SJSA1 (cell line): ENCODE measurements at regions not wholly inside any gene's neighbourhood (a gene's known extent, or its start where the extent isn't known, plus 50 kb on each side); places are given as distances from the start of the nearest gene placed in this dataset.

Experiments used
- DNase-seq, 2 experiments: peaks; one replicate each; pipeline ENCODE4 v3.0.0-alpha.2; 2015 to 2020; ENCODE audit warnings: low spot score in 2 of 2, low read depth in 1 of 2
- H3K27ac ChIP-seq: fragments of 250-450 bp; sonication (Bioruptor Pico); 2 replicates; pipeline ENCODE4 v1.5.1; 2020; ENCODE audit warnings: mild to moderate bottlenecking, moderate library complexity
- H3K27me3 ChIP-seq: fragments of 250-450 bp; sonication (Bioruptor Pico); replicated peaks from 2 replicates; pipeline ENCODE4 v1.5.1; 2020; ENCODE audit warnings: mild to moderate bottlenecking, moderate library complexity
- H3K36me3 ChIP-seq: fragments of 250-450 bp; sonication (Bioruptor Pico); 2 replicates; pipeline ENCODE4 v1.5.1; 2020; ENCODE audit warnings: mild to moderate bottlenecking
- H3K4me1 ChIP-seq: fragments of 250-450 bp; sonication (Bioruptor Pico); replicated peaks from 2 replicates; pipeline ENCODE4 v1.6.1; 2021; ENCODE audit warnings: mild to moderate bottlenecking
- H3K4me3 ChIP-seq: fragments of 250-450 bp; sonication (Bioruptor Pico); 2 replicates; pipeline ENCODE4 v1.5.1; 2020; ENCODE audit warnings: mild to moderate bottlenecking
- H3K9me3 ChIP-seq: fragments of 250-450 bp; sonication (Bioruptor Pico); replicated peaks from 2 replicates; pipeline ENCODE4 v1.5.1; 2020; ENCODE audit warnings: mild to moderate bottlenecking

DNA sequence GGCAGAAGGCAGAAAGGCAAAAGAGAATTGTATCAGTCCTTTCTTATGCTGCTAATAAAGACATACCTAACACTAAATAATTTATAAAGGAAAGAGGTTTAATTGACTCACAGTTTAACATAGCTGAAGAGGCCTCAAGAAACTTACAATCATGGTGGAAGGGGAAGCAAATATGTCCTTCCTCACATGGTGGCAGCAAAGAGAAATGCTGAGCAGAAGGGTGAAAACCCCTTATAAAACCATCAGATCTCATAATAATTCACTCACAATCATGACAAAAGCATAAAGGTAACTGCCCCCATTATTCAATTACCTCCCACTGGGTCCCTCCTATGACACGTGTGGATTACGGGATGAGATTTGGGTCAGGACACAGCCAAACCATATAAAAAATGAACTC lies 312.5 kb upstream of the PTGER4 start:
- Histone ChIP-seq H3K27me3 (no peaks in the 10 kb centered on the region), H3K36me3 (no peaks in the 10 kb centered on the region), H3K4me1 (no peaks in the 10 kb centered on the region), H3K9me3 (peaks cover 2% of the 10 kb centered on the region; the same call in 1 of the 2 replicates), H3K4me3 (no peak overlapping the region), H3K27ac (no peak overlapping the region)
- DNase-seq = no peak

DNA sequence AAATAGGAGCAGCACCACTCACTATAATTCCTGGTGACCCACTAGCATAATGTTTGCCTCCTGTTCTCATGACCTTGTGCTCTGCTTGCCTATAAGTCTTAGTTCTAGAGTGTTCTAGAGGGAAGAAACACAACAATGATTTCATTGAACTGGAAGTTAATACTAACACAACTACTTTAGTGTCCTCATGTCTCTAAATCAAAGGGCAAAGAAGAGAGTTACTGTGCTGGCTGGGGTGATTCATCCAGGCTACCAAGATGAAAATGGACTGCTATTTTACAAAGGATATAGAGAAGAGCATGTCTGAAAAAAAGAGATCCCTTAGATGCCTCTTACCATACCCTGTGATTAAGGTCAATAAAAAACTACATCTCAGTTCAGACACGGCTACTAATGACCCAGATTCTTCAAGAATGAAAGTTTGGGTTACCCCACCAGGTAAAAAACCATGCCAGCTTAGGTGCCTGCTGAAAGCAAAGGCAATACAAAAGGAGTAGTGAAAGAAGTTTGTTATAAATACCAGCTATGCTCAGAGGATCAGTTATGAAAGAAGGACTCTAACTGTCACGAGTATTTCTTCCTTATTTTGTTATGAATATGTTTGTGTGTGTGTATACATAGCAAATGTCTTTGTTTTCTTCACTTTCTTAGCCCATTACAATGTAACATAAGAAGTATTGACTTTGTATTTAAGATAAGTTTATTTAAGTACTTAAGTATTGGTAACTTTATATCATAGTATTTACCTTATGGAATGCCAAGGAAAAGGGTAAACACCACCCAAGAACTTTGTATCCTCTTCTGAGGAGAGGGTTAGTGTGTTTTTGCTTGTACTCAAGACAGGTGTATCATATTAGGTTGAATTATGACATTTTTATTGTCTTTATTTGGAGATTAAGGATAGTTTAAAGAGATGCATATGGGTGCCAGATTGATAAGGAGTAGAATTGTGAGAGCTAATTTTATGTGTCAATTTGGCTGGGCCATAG lies 314.1 kb upstream of the PTGER4 start:
- no peak for DNase-seq

DNA sequence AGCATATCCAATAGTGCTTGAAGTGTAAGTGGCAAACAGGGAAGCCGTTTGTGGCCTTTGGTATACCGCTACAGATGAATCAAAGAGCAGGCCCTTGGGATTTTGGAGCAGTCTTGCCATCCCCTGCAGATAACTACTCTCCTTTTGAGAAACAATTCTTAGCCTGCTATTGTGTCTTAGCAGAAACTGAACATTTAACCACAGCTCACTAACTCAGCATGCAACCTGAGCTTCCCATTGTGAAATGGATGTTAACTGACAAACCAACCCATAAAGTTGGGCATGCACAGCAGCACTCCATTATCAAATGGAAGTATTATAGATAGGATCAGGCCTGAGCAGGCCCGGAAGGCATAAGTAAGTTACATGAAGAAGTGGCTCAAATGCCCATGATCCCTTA lies 315.3 kb upstream of the PTGER4 start:
- Histone ChIP-seq H3K27ac (no peak overlapping the region), H3K4me1 (no peaks in the 10 kb centered on the region), H3K9me3 (peaks cover 2% of the 10 kb centered on the region; the same call in 1 of the 2 replicates), H3K36me3 (no peaks in the 10 kb centered on the region), H3K27me3 (no peaks in the 10 kb centered on the region), H3K4me3 (no peak overlapping the region)
- DNase-seq = no peak

More for the DNA sequence above, 314.1 kb upstream of the PTGER4 start:
- Histone ChIP-seq H3K27me3 (no peaks in the 10 kb centered on the region), H3K9me3 (peaks cover 2% of the 10 kb centered on the region; the same call in 1 of the 2 replicates), H3K4me1 (no peaks in the 10 kb centered on the region), H3K27ac (no peak overlapping the region), H3K36me3 (no peaks in the 10 kb centered on the region), H3K4me3 (no peak overlapping the region)

DNA sequence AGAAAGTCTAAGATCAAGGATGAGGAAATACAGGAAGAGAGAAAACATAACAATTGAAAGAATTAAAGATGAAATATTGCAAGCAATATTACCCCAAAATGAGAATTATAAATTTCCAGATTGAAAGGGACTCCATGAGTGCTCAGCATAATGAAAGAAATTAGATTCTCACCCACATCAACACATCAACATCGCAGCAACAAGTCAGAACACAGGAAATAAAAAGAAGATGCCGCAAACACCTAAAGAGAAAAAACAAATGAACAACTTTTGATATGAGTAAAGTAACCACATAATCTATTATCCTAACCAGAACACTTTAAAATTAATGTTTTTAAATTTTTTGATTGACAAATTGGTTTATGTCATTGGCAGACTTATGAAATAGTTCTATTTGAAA lies 318.3 kb upstream of the PTGER4 start:
- H3K27me3 ChIP-seq = no peaks in the 10 kb centered on the region
- no peaks in the 10 kb centered on the region for H3K4me1 ChIP-seq
- H3K36me3 ChIP-seq = no peaks in the 10 kb centered on the region
- no peak overlapping the region for H3K4me3 ChIP-seq
- H3K27ac ChIP-seq = no peak overlapping the region
- no peak for DNase-seq
- H3K9me3 ChIP-seq = peaks cover 2% of the 10 kb centered on the region; the same call in 1 of the 2 replicates

DNA sequence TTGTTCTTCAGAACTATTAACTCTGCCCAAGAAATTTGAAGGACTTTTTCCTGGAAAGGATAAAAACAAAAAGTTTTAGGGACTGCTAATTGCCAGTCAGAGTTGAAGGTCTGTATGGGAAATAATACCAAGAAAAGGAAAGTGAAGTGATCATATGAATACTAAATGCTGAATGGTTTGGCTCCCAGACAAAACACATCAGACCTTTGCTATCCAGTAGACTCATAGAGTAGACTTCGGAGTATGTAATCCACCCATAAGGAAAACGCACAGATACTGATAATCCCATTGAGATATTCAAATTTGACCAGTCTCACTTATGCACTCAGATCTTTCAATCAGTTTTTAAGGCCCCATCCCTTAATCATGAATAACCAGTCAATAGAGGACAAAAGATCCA lies 319.0 kb upstream of the PTGER4 start:
- no peaks in the 10 kb centered on the region for H3K4me1 ChIP-seq
- no peaks in the 10 kb centered on the region for H3K27me3 ChIP-seq
- no peak overlapping the region for H3K27ac ChIP-seq
- H3K36me3 ChIP-seq = no peaks in the 10 kb centered on the region
- H3K9me3 ChIP-seq = peaks cover 2% of the 10 kb centered on the region; the same call in 1 of the 2 replicates
- DNase-seq = no peak
- H3K4me3 ChIP-seq = no peak overlapping the region

DNA sequence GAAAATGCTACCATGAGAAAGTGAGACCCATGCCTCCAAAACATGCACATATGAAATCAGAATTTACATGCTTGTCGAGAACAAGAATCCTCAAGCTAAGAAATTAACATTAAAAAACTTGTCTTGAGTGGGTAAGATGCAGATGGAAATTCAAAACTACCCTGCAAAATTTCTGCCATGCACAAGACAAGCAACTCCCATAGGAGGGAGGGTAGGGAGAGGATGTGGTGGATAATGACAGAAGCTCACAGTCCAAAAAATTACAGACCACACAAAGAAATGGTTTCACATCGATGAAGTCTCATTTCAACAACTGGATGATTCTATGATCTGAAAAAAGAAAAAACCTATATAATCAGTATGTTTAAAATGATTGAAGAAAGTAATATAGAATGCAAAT lies 319.9 kb upstream of the PTGER4 start:
- no peak overlapping the region for H3K4me3 ChIP-seq
- no peak for DNase-seq
- no peaks in the 10 kb centered on the region for H3K4me1 ChIP-seq
- H3K27me3 ChIP-seq = no peaks in the 10 kb centered on the region
- H3K27ac ChIP-seq = no peak overlapping the region
- 0 out of 2 replicates have a peak, but pooled peaks cover 2% of the 10 kb centered on the region for H3K9me3 ChIP-seq
- no peaks in the 10 kb centered on the region for H3K36me3 ChIP-seq

DNA sequence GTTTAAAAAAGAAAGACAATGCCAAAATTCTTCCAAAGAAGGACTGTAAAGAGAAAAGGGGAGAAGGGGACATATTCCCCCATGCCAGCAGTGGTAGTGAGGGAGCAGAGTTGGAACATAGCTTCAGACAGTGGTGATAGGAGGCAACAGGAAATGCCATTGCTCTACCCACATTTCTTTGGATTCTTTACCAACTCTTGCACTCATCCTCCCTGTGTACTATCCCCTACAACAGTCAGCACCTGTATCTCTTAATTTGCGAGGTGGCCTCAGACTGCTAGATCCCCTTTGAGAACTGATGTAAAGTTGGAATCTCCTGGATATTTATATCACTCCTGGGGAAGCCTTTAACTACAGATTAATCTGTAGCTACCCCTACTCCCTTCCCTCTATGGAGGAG lies 320.6 kb upstream of the PTGER4 start:
- H3K9me3 ChIP-seq = 0 out of 2 replicates have a peak, but pooled peaks cover 2% of the 10 kb centered on the region

DNA sequence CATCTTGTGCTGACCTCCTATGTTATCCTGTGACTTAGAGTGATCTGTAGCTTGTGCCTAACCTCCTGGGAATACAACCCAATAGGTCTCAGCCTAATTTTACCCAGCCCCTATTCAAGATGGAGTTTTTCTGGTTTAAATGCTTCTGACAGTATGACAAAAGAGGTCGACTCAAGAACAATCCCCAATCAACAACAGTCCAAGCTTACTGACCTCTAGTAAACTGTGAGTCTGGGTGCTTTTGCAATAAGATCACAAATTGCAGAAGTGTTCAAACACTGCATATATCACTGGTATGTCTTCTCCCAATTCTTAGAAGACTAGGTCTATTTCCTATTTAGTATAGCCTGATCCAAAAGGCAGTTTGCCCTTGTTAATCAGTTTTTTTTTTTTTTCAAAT lies 323.5 kb upstream of the PTGER4 start:
- no peaks in the 10 kb centered on the region for H3K27me3 ChIP-seq
- no peak overlapping the region for H3K27ac ChIP-seq
- no peaks in the 10 kb centered on the region for H3K4me1 ChIP-seq
- no peaks in the 10 kb centered on the region for H3K36me3 ChIP-seq
- H3K4me3 ChIP-seq = no peak overlapping the region
- no peaks in the 10 kb centered on the region for H3K9me3 ChIP-seq
- no peak for DNase-seq

More for the DNA sequence above, 320.6 kb upstream of the PTGER4 start:
- Histone ChIP-seq H3K4me3 (no peak overlapping the region), H3K27me3 (no peaks in the 10 kb centered on the region), H3K36me3 (no peaks in the 10 kb centered on the region), H3K4me1 (no peaks in the 10 kb centered on the region), H3K27ac (no peak overlapping the region)
- no peak for DNase-seq

DNA sequence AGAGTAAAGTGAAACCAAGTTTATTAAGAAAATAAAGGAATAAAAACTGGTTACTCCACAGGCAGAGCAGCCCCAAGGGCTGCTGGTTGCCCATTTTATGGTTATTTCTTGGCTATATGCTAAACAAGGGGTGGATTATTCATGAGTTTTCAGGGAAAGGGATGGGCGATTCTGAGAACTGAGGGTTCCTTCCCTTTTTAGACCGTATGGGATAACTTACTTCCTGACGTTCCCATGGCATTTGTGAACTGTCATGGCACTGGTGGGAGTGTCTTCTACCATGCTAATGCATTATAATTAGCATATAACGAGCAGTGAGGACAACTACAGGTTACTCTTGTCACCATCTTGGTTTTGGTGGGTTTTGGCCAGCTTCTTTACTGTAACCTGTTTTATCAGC lies 323.9 kb upstream of the PTGER4 start:
- DNase-seq = no peak
- H3K27ac ChIP-seq = no peak overlapping the region

DNA sequence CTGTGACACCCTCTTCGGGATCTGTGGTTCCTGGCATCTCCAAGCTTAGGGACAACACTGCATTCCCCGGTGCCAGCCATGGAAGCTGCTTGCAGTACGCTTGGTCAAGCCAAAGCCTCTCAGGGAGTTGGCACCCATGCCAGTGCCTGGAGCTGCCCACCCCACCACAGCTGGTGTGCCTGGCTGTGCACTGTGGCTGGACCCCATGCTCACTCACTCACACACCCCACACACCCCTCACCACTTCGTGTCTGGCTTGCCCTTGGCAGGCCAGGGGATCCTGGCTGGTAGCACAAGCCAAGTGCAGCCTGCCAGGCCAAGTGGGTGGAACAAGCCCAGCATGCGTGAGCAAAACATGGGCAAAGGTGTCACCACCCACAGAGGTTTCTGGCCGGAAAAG lies 324.5 kb upstream of the PTGER4 start:
- Histone ChIP-seq H3K4me1 (no peaks in the 10 kb centered on the region), H3K4me3 (no peak overlapping the region), H3K27me3 (no peaks in the 10 kb centered on the region), H3K27ac (no peak overlapping the region), H3K36me3 (no peaks in the 10 kb centered on the region), H3K9me3 (no peaks in the 10 kb centered on the region)
- DNase-seq = no peak

More for the DNA sequence above, 323.9 kb upstream of the PTGER4 start:
- Histone ChIP-seq H3K9me3 (no peaks in the 10 kb centered on the region), H3K27me3 (no peaks in the 10 kb centered on the region), H3K4me1 (no peaks in the 10 kb centered on the region), H3K4me3 (no peak overlapping the region), H3K36me3 (no peaks in the 10 kb centered on the region)

DNA sequence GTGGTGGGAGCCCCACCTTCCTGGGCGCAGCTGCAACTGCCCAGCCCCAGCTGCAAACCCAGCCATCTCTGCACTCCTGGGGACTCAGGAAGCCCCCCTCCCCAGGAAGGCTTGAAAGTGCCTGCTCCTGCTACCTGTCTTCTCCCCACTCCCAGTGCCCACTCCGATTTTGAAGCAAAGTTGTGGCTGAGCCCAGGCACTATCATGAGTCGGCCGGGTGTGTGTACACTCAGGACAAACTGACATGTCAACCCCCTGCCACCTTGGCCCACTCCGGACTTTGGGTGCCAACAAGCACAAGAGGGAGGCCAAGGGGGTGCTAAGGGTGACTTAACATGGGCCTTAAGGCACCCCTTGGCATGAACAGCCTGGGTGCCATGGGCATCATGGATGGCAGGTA lies 325.5 kb upstream of the PTGER4 start:
- Histone ChIP-seq H3K36me3 (no peaks in the 10 kb centered on the region), H3K27ac (no peak overlapping the region), H3K4me1 (no peaks in the 10 kb centered on the region), H3K9me3 (no peaks in the 10 kb centered on the region), H3K4me3 (no peak overlapping the region), H3K27me3 (no peaks in the 10 kb centered on the region)
- no peak for DNase-seq

DNA sequence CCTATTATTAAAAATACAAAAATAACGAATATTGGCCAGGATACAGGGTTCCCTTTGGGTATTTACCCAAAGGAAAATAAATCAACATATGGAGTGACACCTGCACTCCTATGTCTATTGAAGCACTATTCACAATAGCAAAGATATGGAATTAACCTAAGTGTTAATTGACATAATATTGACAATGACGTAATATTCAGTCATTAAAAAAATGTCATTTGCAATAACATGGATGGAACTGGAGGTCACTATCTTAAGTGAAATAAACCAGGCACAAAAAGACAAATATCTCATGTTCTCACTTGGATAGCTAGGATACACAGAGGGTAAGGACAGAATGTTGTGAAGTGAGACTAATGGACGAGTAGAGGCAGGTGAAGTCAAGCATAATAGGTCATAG lies 326.3 kb upstream of the PTGER4 start:
- no peaks in the 10 kb centered on the region for H3K9me3 ChIP-seq
- H3K4me3 ChIP-seq = no peak overlapping the region
- no peaks in the 10 kb centered on the region for H3K4me1 ChIP-seq
- H3K36me3 ChIP-seq = no peaks in the 10 kb centered on the region
- no peaks in the 10 kb centered on the region for H3K27me3 ChIP-seq
- DNase-seq = no peak
- H3K27ac ChIP-seq = no peak overlapping the region

DNA sequence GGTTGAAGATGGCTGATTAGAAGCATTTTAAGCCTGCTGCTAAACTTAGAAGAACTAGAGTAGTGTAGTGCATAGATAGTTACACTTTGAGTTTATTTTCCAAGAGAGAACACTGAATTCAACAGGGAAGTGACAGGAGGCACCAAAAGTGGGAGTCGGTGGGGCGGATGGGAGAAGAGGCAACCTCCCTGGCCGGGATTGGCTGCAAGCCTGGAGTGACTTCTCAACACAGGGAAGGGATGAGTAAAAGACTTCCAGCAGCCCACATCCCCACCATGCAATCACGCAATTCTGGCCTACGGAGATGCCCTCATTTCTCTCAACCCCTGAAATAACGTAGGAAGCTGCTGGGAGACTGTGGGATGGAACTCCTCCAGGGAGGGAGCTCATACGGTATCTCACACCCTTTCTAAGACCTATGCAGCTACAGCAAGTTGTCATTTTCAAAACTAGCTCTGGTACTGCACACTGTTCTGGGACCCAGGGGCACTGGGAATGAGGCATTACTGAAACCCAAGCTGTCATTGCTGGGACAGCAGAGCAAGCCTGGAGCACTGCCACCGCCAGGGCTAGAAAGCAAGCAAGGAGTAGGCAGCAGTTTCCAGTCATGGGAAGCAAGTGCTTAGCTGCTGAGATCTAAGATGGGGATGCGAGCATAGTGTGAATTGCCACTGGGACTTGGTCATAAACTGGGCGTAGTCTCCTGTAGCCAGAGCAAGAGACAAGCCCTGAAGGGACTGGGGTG lies 331.6 kb upstream of the PTGER4 start:
- Histone ChIP-seq H3K36me3 (no peaks in the 10 kb centered on the region), H3K9me3 (no peaks in the 10 kb centered on the region), H3K27me3 (no peaks in the 10 kb centered on the region), H3K27ac (no peak overlapping the region), H3K4me3 (no peak overlapping the region), H3K4me1 (no peaks in the 10 kb centered on the region)
- no peak for DNase-seq

DNA sequence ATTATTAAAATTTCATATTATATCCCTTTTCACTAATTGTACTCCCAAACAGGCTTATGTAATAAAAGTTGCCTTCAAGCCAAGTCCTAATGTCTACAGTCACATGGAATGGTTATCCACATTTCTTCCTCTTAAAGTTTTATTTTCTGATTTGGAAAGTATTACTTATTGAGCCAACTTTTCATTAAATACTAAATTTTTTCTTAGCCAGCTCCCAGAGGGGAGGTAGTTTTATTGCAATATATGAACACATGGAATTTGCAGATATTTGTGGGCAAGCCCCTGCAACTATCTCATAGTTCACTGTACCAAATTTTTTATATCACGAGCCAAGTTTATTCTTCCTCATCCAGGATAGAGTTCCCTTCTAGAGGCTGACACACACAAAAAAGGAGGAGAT lies 332.8 kb upstream of the PTGER4 start:
- DNase-seq = no peak
- Histone ChIP-seq H3K9me3 (no peaks in the 10 kb centered on the region), H3K4me1 (no peaks in the 10 kb centered on the region), H3K36me3 (no peaks in the 10 kb centered on the region), H3K4me3 (no peak overlapping the region), H3K27ac (no peak overlapping the region), H3K27me3 (no peaks in the 10 kb centered on the region)
